AG10803 (cell line): ENCODE measurements at regions not wholly inside any gene's neighbourhood (a gene's known extent, or its start where the extent isn't known, plus 50 kb on each side); places are given as distances from the start of the nearest gene placed in this dataset.
A peak's percentile ranks its signal among the peaks of the same experiment; 100 is the strongest.

Experiments
- DNase-seq: peaks from one replicate; pipeline ENCODE4 v3.0.0; 2010; ENCODE audit warnings: low read depth
- H3K4me3 ChIP-seq: 2 replicates; pipeline ENCODE4 v1.5.1; 2011; ENCODE audit warnings: mild to moderate bottlenecking, low read length, control low read depth
- TF ChIP-seq, protein P1 (sequence below): conservative IDR thresholded peaks from 2 replicates; pipeline ENCODE4 v1.5.1; 2011; ENCODE audit warnings: mild to moderate bottlenecking, low read length, control low read depth, inconsistent platforms

- DNase-seq, result no peak
- TF ChIP-seq, protein P1, sequence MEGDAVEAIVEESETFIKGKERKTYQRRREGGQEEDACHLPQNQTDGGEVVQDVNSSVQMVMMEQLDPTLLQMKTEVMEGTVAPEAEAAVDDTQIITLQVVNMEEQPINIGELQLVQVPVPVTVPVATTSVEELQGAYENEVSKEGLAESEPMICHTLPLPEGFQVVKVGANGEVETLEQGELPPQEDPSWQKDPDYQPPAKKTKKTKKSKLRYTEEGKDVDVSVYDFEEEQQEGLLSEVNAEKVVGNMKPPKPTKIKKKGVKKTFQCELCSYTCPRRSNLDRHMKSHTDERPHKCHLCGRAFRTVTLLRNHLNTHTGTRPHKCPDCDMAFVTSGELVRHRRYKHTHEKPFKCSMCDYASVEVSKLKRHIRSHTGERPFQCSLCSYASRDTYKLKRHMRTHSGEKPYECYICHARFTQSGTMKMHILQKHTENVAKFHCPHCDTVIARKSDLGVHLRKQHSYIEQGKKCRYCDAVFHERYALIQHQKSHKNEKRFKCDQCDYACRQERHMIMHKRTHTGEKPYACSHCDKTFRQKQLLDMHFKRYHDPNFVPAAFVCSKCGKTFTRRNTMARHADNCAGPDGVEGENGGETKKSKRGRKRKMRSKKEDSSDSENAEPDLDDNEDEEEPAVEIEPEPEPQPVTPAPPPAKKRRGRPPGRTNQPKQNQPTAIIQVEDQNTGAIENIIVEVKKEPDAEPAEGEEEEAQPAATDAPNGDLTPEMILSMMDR, result no peak
- no peak overlapping the region for H3K4me3 ChIP-seq
These were observed 101.2 kb upstream of the SEC61G start for GRCh38 chr7:54860003-54860775.

DNA sequence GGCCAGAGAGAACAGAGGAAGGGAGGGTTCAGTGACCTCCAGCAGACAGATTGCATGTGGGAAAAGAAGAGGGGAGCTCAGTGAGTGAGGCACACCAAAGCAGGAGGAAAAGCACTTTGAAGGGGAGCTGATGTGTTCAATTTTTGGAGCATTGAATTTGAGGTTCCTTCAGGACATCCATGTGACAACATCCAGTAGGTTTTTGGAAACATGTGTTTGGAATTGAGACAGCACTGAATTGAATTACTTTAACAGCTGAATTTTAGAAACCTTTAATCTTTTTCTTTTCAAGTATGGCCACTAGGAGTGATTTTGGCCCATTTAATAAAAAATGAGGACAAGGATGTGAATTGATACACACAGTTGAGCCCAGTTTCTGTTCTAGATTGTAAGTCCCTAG is 101.8 kb upstream of the SEC61G start:
- TF ChIP-seq, protein P1, result no peak
- H3K4me3 ChIP-seq, result no peak overlapping the region
- DNase-seq, result no peak

GRCh38 chr7:54864663-54865062 is 105.7 kb upstream of the SEC61G start:
- TF ChIP-seq, protein P1, result no peak
- DNase-seq, result no peak
- no peak overlapping the region for H3K4me3 ChIP-seq

DNA sequence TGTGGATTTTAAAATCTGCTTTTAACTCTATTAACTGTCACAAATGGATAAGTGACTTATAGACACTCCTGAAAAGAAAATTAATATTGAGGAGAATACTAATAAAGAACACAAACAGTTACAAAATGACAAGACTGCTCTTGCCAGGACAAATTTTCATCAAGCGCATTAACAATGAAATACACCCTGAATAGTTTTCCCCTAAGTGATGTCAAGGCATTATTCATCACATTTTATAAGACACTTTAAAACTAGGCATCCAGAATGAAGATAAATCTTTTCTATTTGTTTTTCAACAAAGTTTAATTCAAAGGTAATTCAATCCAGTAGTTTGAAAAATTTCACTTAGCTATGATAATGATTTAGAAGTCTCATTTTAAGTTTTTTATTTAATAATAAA is 110.5 kb upstream of the SEC61G start:
- TF ChIP-seq, protein P1, result no peak
- DNase-seq, result no peak
- no peak overlapping the region for H3K4me3 ChIP-seq

DNA sequence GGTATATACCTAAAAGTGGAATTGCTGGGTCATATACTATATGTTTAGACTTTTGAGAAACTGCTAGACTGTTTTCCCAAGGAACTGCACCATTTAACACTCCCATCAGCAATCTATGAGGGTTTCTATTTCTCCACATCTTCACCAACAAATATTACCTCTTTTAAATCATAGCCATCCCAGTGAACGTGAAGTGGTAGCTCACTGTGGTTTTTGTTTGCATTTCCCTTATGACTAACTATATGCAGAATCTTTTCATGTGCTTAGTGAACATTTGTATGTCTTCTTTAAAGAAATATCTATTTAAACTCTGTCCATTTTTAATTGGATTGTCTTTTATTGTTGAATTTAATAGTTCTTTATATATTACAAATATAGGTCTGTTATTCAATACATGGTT is 115.8 kb upstream of the SEC61G start:
- no peak for DNase-seq
- TF ChIP-seq, protein P1, result no peak

DNA sequence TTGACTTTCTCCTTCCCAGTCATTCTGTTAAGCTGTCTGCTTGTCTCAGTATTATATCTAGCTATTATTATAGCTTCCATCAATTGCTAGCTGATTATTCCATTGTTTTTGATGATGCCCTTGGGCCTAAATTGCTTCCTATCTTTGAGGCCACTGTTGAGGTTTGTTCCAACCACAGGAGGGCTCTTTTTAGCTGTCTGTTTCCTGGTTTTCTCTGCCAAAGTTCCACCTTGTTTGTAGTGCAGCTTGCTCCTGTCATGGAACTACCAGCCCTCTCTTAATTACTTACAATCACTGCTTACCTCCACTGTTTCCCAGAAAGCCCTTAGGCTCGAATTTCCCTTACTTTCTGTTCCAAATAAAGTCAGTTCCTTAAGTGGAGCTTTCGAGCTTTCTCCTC is 118.7 kb upstream of the SEC61G start:
- TF ChIP-seq, protein P1, result peak; percentile 31
- no peak overlapping the region for H3K4me3 ChIP-seq
- no peak for DNase-seq

More for the DNA sequence above, 115.8 kb upstream of the SEC61G start:
- no peak overlapping the region for H3K4me3 ChIP-seq

- TF ChIP-seq, protein P1, result no peak
These were observed 119.3 kb upstream of the SEC61G start for GRCh38 chr7:54878339-54878738.

More at GRCh38 chr7:54878339-54878738, 119.3 kb upstream of the SEC61G start:
- DNase-seq, result no peak
- H3K4me3 ChIP-seq, result no peak overlapping the region
